NCI-H2081 treated with DMSO at 0.1 percent for 48 hours (cell line): ENCODE measurements at regions not wholly inside any gene's neighbourhood (a gene's known extent, or its start where the extent isn't known, plus 50 kb on each side); places are given as distances from the start of the nearest gene placed in this dataset.
A peak's percentile ranks its signal among the peaks of the same experiment; 100 is the strongest.
"Not testable (repeated sequence)": the region's sequence is repeated elsewhere in the genome, so short reads cannot be mapped to it uniquely, and the experiment has no call there.

ENCODE experiments used
- DNase-seq: peaks from one replicate; lab custom pipeline; 2025; lab: John Stamatoyannopoulos, UW

- peak; percentile 33 for DNase-seq
Observed at GRCh38 chr3:155995525-155996370, 124.6 kb upstream of the KCNAB1 start.

- no peak for DNase-seq
Observed at GRCh38 chr3:155996882-155997281, 123.5 kb upstream of the KCNAB1 start.

GRCh38 chr3:155998173-155998572, 122.2 kb upstream of the KCNAB1 start:
- not testable (repeated sequence) for DNase-seq

DNA sequence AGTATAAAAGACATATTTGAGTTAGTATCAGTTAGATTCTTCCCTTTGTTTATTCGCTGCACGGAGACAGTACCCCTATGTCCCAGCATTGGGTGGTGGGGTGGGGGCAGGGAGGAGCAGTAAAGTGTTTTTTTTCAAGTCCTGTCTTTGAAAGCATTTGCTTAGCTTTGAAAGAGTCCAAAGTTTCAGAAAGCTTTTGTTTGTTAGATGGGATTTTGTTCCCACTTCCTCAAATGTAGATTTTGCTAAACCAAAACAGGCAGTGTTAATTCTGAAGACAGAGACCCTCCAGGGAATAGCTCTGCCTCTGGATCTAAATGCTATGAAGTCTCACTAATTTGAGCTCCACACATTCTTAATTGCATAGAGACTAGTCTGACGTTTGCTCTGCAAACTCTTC, 114.6 kb upstream of the KCNAB1 start:
- no peak for DNase-seq

GRCh38 chr3:156010829-156011228, 109.5 kb upstream of the KCNAB1 start:
- DNase-seq: no peak

- DNase-seq: no peak
Observed at GRCh38 chr3:156014489-156014888, 105.9 kb upstream of the KCNAB1 start.

DNA sequence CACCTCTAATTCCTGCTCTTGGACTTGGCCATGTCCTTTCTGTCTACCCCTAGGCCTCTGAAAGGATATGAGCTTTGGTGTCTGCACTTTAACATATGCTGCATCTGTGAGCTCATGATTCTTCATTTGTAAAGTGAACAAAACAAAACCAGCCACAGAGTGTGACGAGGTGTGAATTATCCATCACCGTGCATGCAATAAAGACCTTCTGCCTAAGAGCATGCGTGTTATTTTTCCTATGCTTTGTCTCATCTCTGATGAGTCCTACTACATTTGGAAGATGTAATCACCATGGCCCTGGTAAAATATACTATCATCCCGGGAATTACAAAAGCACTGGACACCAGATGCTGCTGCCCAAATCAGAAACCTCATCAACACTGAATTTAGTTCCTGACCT, 103.5 kb upstream of the KCNAB1 start:
- DNase-seq: no peak

DNA sequence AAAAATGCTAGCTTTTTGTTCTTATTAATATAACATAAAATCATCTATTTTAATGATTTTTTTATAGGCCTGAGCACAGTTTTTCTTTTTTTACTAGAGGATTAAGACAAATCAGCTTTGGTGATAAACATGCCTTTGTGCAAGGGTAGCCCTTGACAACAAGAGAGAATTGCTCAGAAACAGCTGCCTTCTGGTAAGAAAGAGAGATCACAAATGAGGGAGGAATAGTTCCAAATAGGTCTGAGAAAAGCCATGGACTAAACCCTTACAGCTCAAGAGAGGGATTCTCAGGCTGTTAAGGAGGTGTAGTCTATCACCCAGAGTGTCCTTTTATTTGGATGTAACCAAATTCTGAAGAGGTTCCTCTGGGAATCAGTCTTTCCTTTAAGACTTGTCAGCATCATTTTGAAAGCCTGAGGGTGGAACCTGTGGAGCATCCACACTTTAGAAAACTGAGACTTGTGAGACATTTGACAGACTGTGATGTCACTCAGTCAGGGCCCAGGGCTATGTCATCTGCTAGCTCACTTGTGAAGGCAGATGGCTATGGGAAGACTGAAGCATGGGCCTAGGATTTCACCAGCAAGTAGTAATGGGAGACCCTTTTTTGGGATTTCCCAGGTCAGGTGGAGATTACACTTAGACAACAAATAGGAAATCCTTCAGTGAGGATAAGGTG, 102.9 kb upstream of the KCNAB1 start:
- no peak for DNase-seq

- DNase-seq: no peak
Observed at GRCh38 chr3:156024904-156025533, 95.4 kb upstream of the KCNAB1 start.

DNA sequence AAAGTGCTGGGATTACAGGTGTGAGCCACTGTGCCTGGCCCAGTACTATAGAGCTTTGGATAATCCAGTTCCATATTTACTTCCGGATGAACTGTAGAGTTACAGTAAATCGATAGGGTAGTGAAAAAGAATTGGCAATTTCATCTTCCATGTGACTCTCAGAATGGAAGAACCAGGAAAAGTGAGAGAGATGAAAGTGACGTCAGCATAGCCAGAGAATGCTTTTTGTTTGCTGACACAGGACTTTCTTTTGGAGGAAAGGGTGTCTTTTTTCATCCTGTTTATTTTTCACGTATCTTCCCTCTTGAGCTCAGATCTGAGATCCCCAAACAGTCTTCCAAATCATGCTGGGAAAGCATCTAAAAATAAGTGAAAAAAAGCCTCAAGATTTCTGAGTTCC, 91.2 kb upstream of the KCNAB1 start:
- DNase-seq: no peak

GRCh38 chr3:156030723-156031122, 89.7 kb upstream of the KCNAB1 start:
- DNase-seq: no peak

- no peak for DNase-seq
Observed at GRCh38 chr3:156033428-156033827, 87.0 kb upstream of the KCNAB1 start.

- no peak for DNase-seq
Observed at GRCh38 chr3:156035158-156035557, 85.2 kb upstream of the KCNAB1 start.

- no peak for DNase-seq
Observed at GRCh38 chr3:156036258-156037053, 83.9 kb upstream of the KCNAB1 start.

DNA sequence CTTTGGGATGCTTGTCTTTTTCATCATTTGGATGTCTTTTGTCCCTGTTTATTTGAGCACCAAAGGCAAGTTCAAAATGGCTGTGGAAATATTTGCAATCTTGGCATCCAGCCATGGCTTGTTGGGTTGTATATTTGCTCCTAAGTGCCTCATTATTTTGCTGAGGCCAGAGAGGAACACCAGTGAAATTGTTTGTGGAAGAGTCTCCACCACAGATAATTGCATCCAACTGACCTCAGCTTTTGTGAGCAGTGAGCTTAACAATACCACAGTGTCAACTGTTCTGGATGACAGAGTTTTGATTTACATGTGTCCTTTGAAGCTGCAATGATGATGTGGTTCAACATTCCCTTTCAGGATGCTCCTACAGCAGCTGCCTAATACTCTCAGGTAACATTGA, 83.0 kb upstream of the KCNAB1 start:
- DNase-seq: peak; percentile 56

DNA sequence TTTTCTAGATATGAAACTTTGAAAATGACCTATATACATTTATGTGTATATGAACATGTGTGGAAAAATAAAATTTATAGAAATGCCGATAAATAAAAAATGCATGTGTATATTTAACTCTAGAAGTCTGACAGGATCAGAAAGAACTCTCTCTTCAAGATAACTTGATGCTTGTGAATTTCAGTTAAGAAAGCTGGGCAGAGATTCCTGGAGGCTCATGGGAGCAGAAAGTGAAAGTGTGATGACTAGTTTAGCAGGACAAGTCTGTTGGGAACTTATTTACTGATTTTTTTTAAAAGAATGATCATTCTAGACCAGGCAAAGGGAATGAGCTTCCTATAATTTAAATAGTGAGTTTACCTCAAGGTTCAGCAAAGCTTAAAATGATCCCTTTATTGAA, 81.5 kb upstream of the KCNAB1 start:
- DNase-seq: no peak

DNA sequence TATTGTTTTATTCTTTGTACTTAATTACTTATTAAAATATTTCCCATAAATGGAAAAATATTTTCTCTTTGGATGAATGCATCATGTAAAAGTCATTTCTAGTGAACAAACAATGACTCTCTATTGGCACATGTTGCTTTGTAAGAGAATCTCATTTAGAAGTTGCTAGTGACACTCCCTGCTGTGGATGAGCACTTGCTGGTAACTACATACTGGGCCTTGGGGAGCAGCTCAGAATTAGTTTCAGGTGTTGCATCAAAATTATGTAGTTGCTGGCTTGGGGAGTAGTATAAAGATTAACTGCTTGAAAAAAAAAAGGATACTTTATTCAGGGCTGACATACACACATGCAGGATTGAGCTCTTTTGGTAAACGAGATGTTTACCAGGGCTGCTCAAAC, 80.3 kb upstream of the KCNAB1 start:
- DNase-seq: no peak

GRCh38 chr3:156041216-156041841, 79.0 kb upstream of the KCNAB1 start:
- DNase-seq: not testable (repeated sequence)

GRCh38 chr3:156041856-156042255, 78.5 kb upstream of the KCNAB1 start:
- not testable (repeated sequence) for DNase-seq

- DNase-seq: not testable (repeated sequence)
Observed at GRCh38 chr3:156043832-156044633, 76.3 kb upstream of the KCNAB1 start.

GRCh38 chr3:156044634-156044975, 75.8 kb upstream of the KCNAB1 start:
- DNase-seq: no peak
